ENCODE measurements at regions not wholly inside any gene's neighbourhood (a gene's known extent, or its start where the extent isn't known, plus 50 kb on each side); places are given as distances from the start of the nearest gene placed in this dataset.

DNA sequence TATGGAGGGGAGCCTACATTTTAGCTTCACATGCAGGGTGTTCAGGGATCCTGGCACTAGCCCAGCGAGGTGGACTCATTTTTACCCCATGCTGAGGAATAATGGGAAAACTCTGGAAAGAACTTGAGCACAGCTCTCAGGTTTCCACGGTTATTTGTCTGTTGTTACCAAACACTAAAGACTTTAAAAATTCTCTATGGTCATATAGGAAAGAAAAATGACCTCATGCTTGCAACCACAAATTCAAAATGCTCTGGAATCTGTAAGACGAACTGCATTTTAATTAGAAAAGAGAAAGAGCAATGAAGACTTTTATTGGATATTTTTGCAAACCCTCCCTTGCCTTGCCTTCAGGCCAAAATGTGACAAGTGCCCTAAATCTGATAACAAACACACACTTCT is 606.9 kb downstream of the EBF1 start:
- no peaks in the 10 kb centered on the region for H3K36me3 ChIP-seq
- no peaks in the 10 kb centered on the region for H3K4me1 ChIP-seq
- H3K9me3 ChIP-seq: no peaks in the 10 kb centered on the region
- no peak for DNase-seq
- no peak overlapping the region for H3K27ac ChIP-seq
- no peak overlapping the region for H3K4me3 ChIP-seq
- intact Hi-C loops (cut with DNase I): no loop called here
- no peaks in the 10 kb centered on the region for H3K27me3 ChIP-seq
- no peak for TF ChIP-seq CTCF (IDR thresholded peaks at IDR 0.05)
- no peak overlapping the region for H3K9ac ChIP-seq (ENCODE audit: low read depth in 2 of 2, low read length in 2 of 2)

GRCh38 chr5:158492136-158492535 is 607.6 kb downstream of the EBF1 start:
- no peaks in the 10 kb centered on the region for H3K36me3 ChIP-seq
- H3K27ac ChIP-seq: no peak overlapping the region
- no peaks in the 10 kb centered on the region for H3K27me3 ChIP-seq
- TF ChIP-seq CTCF (IDR thresholded peaks at IDR 0.05): no peak
- H3K4me1 ChIP-seq: no peaks in the 10 kb centered on the region
- no peak for DNase-seq
- no peak overlapping the region for H3K4me3 ChIP-seq
- H3K9ac ChIP-seq (ENCODE audit: low read depth in 2 of 2, low read length in 2 of 2): no peak overlapping the region
- intact Hi-C loops (cut with DNase I): no loop called here
- H3K9me3 ChIP-seq: no peaks in the 10 kb centered on the region

GRCh38 chr5:158487664-158488063 is 612.1 kb downstream of the EBF1 start:
- H3K27ac ChIP-seq: no peak overlapping the region
- intact Hi-C loops (cut with DNase I): no loop called here

GRCh38 chr5:158487156-158487555 is 612.6 kb downstream of the EBF1 start:
- no peak for TF ChIP-seq CTCF (IDR thresholded peaks at IDR 0.05)
- no peak overlapping the region for H3K27ac ChIP-seq
- no peak overlapping the region for H3K4me3 ChIP-seq
- H3K27me3 ChIP-seq: no peaks in the 10 kb centered on the region
- no peak overlapping the region for H3K9ac ChIP-seq (ENCODE audit: low read depth in 2 of 2, low read length in 2 of 2)
- intact Hi-C loops (cut with DNase I): no loop called here
- no peak for DNase-seq
- no peaks in the 10 kb centered on the region for H3K4me1 ChIP-seq
- H3K36me3 ChIP-seq: no peaks in the 10 kb centered on the region
- no peaks in the 10 kb centered on the region for H3K9me3 ChIP-seq

More at GRCh38 chr5:158487664-158488063, 612.1 kb downstream of the EBF1 start:
- Histone ChIP-seq H3K4me3 (no peak overlapping the region), H3K4me1 (no peaks in the 10 kb centered on the region), H3K27me3 (no peaks in the 10 kb centered on the region), H3K36me3 (no peaks in the 10 kb centered on the region), H3K9me3 (no peaks in the 10 kb centered on the region), H3K9ac (ENCODE audit: low read depth in 2 of 2, low read length in 2 of 2) (no peak overlapping the region)
- no peak for TF ChIP-seq CTCF (IDR thresholded peaks at IDR 0.05)
- no peak for DNase-seq

GRCh38 chr5:158486566-158486965 is 613.1 kb downstream of the EBF1 start:
- H3K27me3 ChIP-seq: no peaks in the 10 kb centered on the region
- H3K36me3 ChIP-seq: no peaks in the 10 kb centered on the region
- no peak overlapping the region for H3K4me3 ChIP-seq
- no peak for TF ChIP-seq CTCF (IDR thresholded peaks at IDR 0.05)
- no peak for DNase-seq
- H3K4me1 ChIP-seq: no peaks in the 10 kb centered on the region
- intact Hi-C loops (cut with DNase I): no loop called here
- no peak overlapping the region for H3K27ac ChIP-seq
- no peak overlapping the region for H3K9ac ChIP-seq (ENCODE audit: low read depth in 2 of 2, low read length in 2 of 2)
- H3K9me3 ChIP-seq: no peaks in the 10 kb centered on the region

DNA sequence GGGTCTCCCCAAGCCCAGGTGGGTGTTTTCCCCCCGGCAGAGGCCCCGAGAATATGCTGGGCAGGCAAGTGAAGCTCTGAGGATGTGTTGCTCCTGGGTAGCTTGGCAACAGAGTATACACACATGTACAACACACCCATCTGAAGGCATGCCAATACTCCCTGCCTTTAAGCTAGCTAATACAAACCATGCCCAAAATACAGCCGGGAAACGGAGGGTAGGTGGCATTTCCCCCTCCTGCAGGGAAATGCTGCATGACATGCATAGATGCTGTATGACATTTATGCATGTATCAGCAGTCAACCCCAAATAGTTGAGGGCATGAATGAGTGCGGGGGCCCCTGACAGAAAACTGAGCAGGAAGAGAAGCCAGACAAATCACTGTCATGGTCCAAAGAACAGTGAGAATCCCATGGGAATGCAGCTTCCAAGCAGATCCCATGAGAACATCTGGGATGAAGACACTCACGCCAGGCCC is 614.1 kb downstream of the EBF1 start:
- H3K9me3 ChIP-seq: no peaks in the 10 kb centered on the region
- intact Hi-C loops (cut with DNase I): no loop called here
- no peaks in the 10 kb centered on the region for H3K36me3 ChIP-seq
- DNase-seq: no peak
- no peak overlapping the region for H3K4me3 ChIP-seq
- no peak overlapping the region for H3K9ac ChIP-seq (ENCODE audit: low read depth in 2 of 2, low read length in 2 of 2)
- H3K27ac ChIP-seq: no peak overlapping the region
- TF ChIP-seq CTCF (IDR thresholded peaks at IDR 0.05): no peak
- H3K27me3 ChIP-seq: no peaks in the 10 kb centered on the region
- no peaks in the 10 kb centered on the region for H3K4me1 ChIP-seq

All from colonic mucosa (tissue), 4 donors.